ENCODE measurements at regions not wholly inside any gene's neighbourhood (a gene's known extent, or its start where the extent isn't known, plus 50 kb on each side); places are given as distances from the start of the nearest gene placed in this dataset.
A peak's percentile ranks its signal among the peaks of the same experiment; 100 is the strongest.
"Not testable (repeated sequence)": the region's sequence is repeated elsewhere in the genome, so short reads cannot be mapped to it uniquely, and the experiment has no call there.

DNA sequence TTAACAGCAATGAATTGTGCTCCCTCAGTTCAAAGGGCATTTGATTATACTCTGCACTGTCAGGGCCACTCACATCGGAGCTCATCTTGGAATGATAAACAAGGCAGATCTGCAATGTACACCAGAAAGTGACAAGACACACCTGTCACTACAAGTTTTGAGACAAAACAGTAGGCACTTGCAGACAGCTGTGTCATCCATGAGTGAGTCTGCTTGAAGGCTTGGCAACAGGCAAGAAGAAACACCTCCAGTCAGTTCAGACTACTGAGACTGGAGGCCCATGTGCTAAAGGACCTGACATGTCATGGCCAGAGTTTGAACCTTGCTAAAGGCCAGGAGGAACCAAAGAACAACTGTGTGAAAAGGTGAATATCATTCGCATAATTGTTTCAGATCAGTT is 354.5 kb downstream of the CEP170 start:
- not testable (repeated sequence) for DNase-seq

GRCh38 chr1:242890192-242890741 is 364.8 kb downstream of the CEP170 start:
- DNase-seq, result no peak

DNA sequence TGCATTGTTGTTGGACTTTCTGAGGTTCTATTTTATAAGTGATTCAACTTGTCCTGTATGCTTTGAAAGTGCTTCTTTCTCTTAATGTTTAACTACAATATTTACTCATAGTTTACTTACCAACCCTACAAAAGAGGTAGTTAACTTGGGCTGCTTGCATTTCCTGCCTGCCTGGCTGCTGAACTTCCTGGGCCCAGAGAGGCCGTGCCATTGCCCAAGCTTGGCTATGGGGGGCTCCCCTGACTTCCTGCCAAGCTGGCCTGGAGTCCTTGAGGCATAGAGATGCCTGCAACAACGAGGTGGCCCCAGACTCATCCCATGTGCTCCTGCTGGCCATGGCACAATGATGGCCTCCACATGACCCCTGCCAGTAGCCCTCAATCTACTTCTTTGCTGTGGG is 361.6 kb upstream of the PLD5 start:
- no peak for DNase-seq

- not testable (repeated sequence) for DNase-seq
These were observed 355.5 kb upstream of the PLD5 start for GRCh38 chr1:242880022-242880421.

GRCh38 chr1:242877743-242878142 is 353.2 kb upstream of the PLD5 start:
- DNase-seq, result no peak

GRCh38 chr1:242877229-242877628 is 352.7 kb upstream of the PLD5 start:
- DNase-seq, result no peak

GRCh38 chr1:242876030-242876429 is 351.5 kb upstream of the PLD5 start:
- DNase-seq, result no peak

GRCh38 chr1:242873661-242874060 is 349.2 kb upstream of the PLD5 start:
- DNase-seq, result no peak

DNA sequence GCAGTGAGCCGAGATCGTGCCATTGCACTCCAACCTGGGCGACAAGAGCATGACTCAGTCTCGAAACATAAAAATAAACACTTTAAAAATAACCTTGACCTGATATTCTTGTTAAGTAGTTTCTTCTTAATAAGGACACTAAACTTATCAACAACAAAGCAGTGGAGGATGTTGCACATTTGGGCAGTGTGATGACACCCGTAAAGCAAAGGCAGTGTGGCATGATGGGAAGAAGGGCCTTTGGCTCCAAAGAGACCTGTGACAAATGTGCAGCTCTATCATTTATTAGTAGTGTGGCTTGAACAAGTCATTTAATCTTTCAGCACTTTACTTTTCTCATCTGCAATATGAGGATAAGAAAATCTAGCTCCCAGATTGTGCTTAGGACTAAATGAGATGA is 348.0 kb upstream of the PLD5 start:
- DNase-seq, result no peak

DNA sequence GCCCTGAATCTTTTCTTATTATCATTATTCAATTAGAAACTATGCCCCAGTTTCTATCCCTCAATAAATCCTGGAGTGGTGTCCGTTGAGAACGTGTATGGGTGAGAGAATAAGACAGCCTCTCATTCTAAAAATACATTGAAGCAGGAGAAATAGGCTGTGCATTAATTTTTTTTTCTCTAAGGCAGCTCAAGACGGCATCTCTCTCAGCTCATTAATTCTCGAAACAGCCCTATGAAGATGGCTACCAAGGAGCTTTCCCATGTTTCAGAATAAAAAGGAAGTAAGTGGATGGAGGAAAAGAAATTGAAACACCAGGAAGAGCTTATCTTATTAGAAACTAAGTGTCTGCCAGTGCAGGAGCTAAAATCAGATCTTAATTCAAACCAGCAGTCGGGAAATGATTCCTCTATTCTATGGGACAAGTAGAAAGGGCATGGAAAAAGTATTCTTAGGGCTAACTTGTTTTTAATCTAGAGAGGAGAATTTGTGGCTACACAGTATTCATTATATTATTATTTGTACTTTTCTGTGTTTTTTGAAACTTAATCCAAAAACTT is 347.1 kb upstream of the PLD5 start:
- no peak for DNase-seq

DNA sequence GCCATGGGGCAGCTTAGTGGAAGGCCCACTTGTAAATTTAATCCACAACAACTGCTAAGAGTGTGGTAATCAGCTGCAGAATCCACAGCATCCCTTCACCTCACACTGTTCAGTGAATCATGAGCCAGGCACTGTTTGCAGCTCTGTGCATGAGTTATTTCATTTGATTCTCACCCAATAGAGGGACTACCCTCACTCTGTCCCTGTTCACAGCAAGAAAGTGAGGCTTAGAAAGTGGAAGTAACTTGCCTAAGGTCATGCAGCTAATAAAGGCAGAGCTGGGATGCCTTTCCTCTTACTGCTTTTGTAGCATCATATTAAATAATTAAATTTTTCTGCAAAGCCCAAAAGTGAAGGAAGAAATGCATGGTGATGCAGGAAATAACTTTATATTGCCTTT is 346.5 kb upstream of the PLD5 start:
- no peak for DNase-seq

DNA sequence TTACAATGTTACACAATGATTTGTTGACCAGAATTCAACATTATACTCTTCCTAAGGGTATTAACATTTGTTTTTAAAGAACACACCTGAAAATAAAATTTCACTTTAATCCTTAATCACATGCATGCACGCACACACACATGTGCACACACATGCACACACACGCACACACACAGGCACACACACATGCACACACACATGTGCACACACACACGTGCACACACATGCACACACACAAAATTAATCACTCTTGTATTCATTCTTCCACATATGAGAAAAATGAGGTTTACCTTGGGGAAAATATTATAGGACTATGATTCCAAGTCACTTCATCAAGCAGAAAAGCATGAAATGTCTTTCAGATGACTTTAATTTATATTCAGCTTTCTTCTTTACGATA is 331.8 kb upstream of the PLD5 start:
- no peak for DNase-seq

- no peak for DNase-seq
These were observed 330.0 kb upstream of the PLD5 start for GRCh38 chr1:242854466-242854865.

DNA sequence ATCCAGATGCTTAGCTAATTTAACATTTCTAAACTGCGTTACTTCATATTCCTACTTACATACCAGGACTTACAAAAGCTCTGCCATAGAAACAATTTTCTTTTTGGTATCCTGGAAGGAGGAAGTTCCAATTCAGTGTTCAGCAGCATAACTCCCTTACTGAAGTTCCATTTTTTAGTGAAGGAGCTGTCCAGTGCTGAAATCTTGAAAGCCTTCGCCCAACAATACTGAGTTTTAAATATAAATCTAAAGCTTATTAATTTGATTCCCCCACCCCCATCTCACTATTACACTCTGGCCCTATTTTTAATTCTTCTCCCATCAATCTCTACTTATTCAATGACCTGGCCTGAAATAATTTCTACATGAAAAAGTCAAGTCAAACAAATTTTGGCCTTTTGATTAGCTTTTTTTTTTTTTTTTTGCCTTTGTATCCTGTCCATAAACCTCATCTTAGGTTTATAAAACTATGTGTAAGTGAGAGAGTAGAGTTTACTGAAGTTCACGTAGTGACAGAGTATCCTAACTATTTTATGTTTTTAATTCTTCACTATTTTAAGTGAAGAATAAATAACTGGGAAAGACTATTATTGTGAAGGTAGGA is 323.0 kb upstream of the PLD5 start:
- no peak for DNase-seq

GRCh38 chr1:242842094-242842493 is 317.6 kb upstream of the PLD5 start:
- DNase-seq, result no peak

- DNase-seq, result no peak
These were observed 314.6 kb upstream of the PLD5 start for GRCh38 chr1:242839101-242839500.

GRCh38 chr1:242836423-242836822 is 311.9 kb upstream of the PLD5 start:
- DNase-seq, result no peak

DNA sequence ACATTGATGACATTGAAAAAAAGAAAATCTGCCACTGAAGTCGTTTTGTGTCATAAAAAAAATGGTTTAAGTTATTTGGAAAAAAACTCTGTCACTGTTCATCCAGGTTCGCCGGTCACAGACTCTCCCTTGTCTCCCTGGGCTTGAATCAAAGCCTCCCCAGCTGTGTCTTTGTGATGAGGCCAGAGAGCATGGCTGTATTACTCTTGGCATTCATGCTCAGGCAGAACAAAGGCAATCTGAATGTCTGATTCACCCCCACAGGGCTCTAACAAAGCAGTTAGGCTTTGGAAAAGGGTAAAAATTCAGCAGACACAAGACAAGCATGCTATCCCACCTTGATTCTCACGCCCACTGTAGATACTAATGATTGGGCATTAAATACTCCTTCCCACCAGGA is 304.3 kb upstream of the PLD5 start:
- no peak for DNase-seq

GRCh38 chr1:242828199-242828598 is 303.7 kb upstream of the PLD5 start:
- DNase-seq, result peak; percentile 0

DNA sequence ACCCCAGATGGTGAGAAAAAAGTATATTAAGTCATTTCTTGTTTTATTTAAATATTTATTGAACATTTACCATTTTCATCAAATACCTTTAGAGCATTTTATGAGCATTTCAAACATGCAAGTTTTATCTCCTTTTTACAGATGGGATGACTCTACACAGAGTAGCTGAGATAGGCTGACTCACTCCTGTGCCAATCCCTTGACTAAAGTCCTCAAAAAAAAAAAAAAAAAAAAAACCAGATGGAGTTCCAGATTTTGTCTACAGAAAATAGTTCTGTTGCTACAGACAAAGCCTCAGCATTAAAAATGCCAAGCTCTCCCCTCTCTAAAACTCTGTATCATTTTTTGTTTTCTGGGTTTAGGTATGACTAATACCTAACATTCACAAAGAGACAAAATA is 303.0 kb upstream of the PLD5 start:
- no peak for DNase-seq

GRCh38 chr1:242826701-242827336 is 302.3 kb upstream of the PLD5 start:
- DNase-seq, result no peak

- no peak for DNase-seq
These were observed 299.9 kb upstream of the PLD5 start for GRCh38 chr1:242824435-242824834.

GRCh38 chr1:242813490-242814091 is 289.1 kb upstream of the PLD5 start:
- no peak for DNase-seq
